ENCODE measurements at regions not wholly inside any gene's neighbourhood (a gene's known extent, or its start where the extent isn't known, plus 50 kb on each side); places are given as distances from the start of the nearest gene placed in this dataset.

GRCh38 chr2:14182227-14182946 lies 450.1 kb upstream of the LRATD1 start:
- no peak for TF ChIP-seq MEF2A (IDR thresholded peaks at IDR 0.05; ENCODE audit: insufficient read depth, low read depth, low read length)
- no peak for TF ChIP-seq ASH2L (IDR thresholded peaks at IDR 0.05; ENCODE audit: borderline replicate concordance, low read depth)
- TF ChIP-seq LARP7 (IDR thresholded peaks at IDR 0.05): no peak
- no peak for TF ChIP-seq BCL3 (IDR thresholded peaks at IDR 0.05; ENCODE audit: borderline replicate concordance, insufficient read depth, low read depth, low read length, poor library complexity, severe bottlenecking)
- no peak for TF ChIP-seq ZBTB40 (IDR thresholded peaks at IDR 0.05; ENCODE audit: borderline replicate concordance)
- TF ChIP-seq CTCF (IDR thresholded peaks at IDR 0.05 in 2 of 3, conservative IDR thresholded peaks at IDR 0.05 in 1 of 3; ENCODE audit: control insufficient read depth in 2 of 3, extremely low read depth in 1 of 3, insufficient read depth in 1 of 3, low read depth in 3 of 3, low read length in 3 of 3): no peak
- TF ChIP-seq POLR2AphosphoS5 (IDR thresholded peaks at IDR 0.05; ENCODE audit: low read length): no peak
- TF ChIP-seq EZH2 (IDR thresholded peaks at IDR 0.05; ENCODE audit: borderline replicate concordance, control insufficient read depth, low read depth, low read length): no peak
- TF ChIP-seq ZSCAN29 (IDR thresholded peaks at IDR 0.05): no peak
- TF ChIP-seq HDGF (IDR thresholded peaks at IDR 0.05): no peak
- no peak for TF ChIP-seq TAF1 (IDR thresholded peaks at IDR 0.05; ENCODE audit: borderline replicate concordance, low read depth, low read length)
- TF ChIP-seq CREB1 (IDR thresholded peaks at IDR 0.05; ENCODE audit: low read depth): no peak
- TF ChIP-seq RELA (IDR thresholded peaks at IDR 0.05; ENCODE audit: borderline replicate concordance, partially characterized antibody): no peak
- no peak for TF ChIP-seq SIN3A (IDR thresholded peaks at IDR 0.05; ENCODE audit: low read depth, low read length)
